Right lobe of liver (tissue), 4 donors: ENCODE measurements at regions not wholly inside any gene's neighbourhood (a gene's known extent, or its start where the extent isn't known, plus 50 kb on each side); places are given as distances from the start of the nearest gene placed in this dataset.

Experiments used
- CTCF ChIP-seq, 4 donors: fragments of 200-600 bp in 3 of 4; fragments of 450-650 bp in 1 of 4; IDR thresholded peaks; one replicate each; pipeline versions ENCODE4 v1.5.1 to v1.8.0; 2016 to 2022; ENCODE audit warnings: antibody characterized with exemption in 4 of 4, mild to moderate bottlenecking in 2 of 4
- POLR2A ChIP-seq: fragments of 450-650 bp; IDR thresholded peaks from one replicate; pipeline ENCODE4 v1.6.1; 2017; ENCODE audit warnings: antibody characterized with exemption, mild to moderate bottlenecking
- donor health status: DM: no; HTN: no; CAD: no.
- donor health status: DM: no; HTN: no; CAD: no.
- donor health status: DM: no; HTN: yes; CAD: no.

GRCh38 chr2:207231106-207231865 is 65.5 kb upstream of the KLF7 start:
- TF ChIP-seq CTCF (IDR thresholded peaks at IDR 0.05) (no peak), POLR2A (no peak)
